ENCODE measurements at regions not wholly inside any gene's neighbourhood (a gene's known extent, or its start where the extent isn't known, plus 50 kb on each side); places are given as distances from the start of the nearest gene placed in this dataset.

GRCh38 chr5:119789406-119790117, 160.2 kb downstream of the FAM170A start:
- no peak for DNase-seq (ENCODE audit: low read depth)

GRCh38 chr5:119792161-119792799, 162.9 kb downstream of the FAM170A start:
- DNase-seq (ENCODE audit: low read depth) = no peak

GRCh38 chr5:119795768-119796167, 166.4 kb downstream of the FAM170A start:
- DNase-seq (ENCODE audit: low read depth) = peak; percentile 2

GRCh38 chr5:119801570-119801969, 172.2 kb downstream of the FAM170A start:
- DNase-seq (ENCODE audit: low read depth) = no peak

- DNase-seq (ENCODE audit: low read depth) = no peak
These were observed 178.7 kb downstream of the FAM170A start for GRCh38 chr5:119808024-119808423.

DNA sequence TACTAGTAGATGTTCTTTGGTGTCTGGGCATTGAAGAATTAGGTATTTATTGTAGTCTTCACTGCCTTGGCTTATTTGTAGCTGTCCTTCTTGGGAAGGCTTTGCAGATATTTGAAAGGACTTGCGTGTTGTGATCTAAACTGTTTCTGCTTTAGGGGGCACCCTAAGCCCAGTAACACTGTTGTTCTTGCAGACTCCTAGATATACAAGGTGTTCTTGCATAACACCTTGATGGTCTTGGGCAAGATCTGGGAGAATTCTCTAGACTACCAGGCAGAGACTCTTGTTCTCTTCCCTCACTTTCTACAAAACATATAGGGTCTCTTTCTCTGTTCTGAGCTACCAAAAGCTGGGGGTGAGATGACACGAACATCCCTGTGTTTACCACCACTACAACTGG, 179.1 kb downstream of the FAM170A start:
- DNase-seq (ENCODE audit: low read depth) = no peak

GRCh38 chr5:119810217-119810616, 180.9 kb downstream of the FAM170A start:
- no peak for DNase-seq (ENCODE audit: low read depth)

DNA sequence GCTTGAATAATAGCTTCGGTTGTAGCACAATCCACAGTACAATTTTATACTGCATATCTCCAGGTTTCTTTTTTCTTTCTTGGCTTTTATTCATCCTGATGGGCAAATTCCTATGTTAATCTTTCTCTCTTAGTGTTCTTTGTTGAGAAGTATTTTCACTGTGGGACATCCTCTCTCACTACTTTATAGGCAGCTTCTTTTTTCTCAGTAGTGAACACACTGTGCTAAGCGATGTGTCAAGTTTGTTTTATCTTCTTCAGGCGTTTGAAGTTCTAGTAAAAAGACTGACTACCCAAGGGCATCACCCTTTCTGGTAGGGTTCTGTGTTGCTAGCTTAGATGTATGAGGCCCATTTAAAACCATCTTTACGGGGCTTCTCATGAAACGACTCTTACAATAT, 182.1 kb downstream of the FAM170A start:
- no peak for DNase-seq (ENCODE audit: low read depth)

DNA sequence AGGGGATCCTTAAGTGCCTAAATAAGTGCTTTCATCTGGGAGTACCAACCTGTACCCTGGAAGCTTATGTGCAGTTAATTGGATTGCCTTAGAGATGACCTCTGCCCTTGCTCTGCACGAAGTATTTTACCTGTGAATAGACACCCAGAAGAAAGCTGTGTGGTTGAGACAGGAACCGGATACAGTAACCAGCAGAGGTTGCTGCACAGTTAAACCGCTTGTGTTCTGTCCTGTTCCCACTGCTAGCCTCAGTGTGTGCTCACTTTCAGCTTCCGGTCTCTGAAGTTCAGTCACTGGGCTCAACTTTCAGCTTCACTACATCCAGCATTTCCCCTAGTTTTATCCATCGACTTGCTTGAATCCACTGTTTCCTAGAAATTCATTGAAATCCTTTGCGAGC, 185.3 kb downstream of the FAM170A start:
- DNase-seq (ENCODE audit: low read depth) = no peak

- DNase-seq (ENCODE audit: low read depth) = no peak
These were observed 186.7 kb downstream of the FAM170A start for GRCh38 chr5:119816055-119816454.

DNA sequence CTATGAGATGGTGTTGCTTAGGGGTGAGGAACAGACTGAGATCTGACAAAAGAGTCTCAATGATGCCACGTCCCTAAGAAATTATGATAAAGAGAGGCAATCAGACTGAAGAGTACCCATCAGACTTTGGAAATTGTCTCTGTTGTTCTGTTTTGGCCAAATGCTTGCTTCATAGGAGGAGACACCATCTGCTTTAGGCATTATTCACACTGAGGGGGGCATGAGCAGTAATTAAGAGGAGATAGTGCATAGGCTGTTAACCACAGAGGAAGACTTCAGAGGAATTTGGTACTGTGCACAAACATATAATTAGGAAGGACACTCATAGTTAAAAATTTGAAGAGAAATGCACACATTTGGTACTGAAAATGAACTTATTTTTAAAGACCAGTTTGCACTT, 190.7 kb downstream of the FAM170A start:
- DNase-seq (ENCODE audit: low read depth) = no peak

DNA sequence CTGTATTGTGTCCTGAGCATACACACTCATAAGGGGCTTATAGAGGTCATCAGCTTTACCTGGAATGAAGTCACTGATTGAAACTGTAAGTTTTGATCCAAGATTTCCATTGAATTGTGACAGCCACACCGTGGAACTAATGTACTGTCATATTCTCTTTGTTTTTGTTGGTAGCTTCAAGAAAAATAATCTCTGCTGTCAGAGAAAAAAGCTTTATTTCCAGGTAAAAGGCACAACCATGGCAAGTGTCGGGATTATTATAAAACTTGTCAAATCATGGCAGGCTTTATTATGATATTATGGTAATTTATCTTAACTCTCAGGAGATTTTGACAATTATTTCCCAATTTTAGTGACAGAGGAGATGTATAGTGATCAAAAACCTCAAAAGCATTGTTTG, 191.2 kb downstream of the FAM170A start:
- DNase-seq (ENCODE audit: low read depth) = no peak

DNA sequence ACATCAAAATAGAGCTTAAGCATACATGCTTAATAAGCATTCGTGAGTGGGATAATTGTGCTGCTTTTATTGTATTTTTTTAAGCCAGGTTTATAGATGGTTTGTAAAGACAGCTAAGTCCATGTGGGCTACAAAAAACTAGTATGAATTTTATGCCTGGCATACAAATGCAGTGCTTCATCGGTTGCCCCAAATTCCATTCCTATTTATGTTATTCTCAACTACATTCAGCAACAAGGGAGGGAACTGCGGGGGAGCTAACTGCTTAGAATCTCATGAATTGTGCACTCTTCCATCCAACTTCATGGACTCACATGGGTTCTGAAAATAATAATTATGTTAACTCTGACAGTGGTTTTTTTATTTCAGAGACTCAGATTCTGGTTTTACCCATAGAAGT, 199.2 kb downstream of the FAM170A start:
- no peak for DNase-seq (ENCODE audit: low read depth)

- DNase-seq (ENCODE audit: low read depth) = no peak
These were observed 200.0 kb downstream of the FAM170A start for GRCh38 chr5:119829341-119829740.

DNA sequence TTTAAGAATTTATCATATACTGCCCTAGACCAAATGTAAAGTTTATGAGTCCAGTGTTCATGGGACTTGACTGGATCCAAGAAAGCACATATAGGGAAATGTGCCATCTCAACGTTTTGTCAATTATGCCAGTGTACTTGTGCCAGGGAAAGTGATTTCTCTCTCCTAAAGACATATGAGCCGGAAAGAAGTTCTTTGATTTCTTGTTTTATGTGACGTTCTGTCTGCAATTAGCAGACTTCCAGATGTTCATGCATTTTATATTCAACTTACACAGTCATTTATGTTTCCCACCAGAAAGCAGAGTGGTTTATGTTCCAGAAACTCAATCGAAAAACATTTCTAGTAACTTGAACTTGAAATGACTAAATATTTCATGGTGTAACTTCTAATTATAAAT, 203.8 kb downstream of the FAM170A start:
- no peak for DNase-seq (ENCODE audit: low read depth)

GRCh38 chr5:119840175-119840574, 210.8 kb downstream of the FAM170A start:
- DNase-seq (ENCODE audit: low read depth) = no peak

DNA sequence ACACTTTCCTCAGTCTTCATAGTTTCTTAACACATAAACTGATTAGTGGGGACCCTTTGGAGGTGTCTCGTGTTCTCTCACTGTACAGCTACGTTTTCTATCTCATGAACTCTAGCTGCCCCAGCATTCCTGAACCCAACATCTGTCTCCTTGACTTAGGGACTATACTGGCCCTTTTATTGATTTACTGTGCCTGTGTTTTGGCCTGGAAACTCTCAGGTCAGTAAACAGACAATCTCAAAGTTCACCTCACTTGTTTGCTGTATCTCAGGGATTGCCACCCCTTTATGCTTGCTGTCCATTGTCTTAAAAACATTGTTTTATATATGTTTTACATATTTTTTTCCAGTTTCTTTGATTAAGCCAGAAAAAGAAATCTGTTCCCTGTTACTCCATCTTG, 222.8 kb downstream of the FAM170A start:
- no peak for DNase-seq (ENCODE audit: low read depth)

GRCh38 chr5:119860463-119860862, 231.1 kb downstream of the FAM170A start:
- no peak for DNase-seq (ENCODE audit: low read depth)

DNA sequence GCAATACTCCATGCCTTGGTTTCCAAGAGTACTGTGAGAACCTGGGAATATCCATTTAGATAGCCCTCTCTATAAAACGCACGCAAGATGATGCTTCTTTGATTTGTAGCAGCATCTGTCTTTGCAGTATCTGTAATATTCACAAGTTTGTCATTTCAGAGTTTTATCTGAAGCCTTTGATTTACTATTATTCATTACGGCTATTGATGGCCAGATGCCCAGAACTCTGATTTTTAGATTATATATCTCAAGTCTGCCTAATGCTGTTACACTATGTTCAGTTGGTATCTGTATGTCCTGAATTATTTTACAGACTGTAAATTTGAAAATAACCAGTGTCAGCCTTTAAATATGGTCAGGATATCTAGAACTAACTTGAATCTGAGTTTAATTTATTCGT, 233.3 kb downstream of the FAM170A start:
- no peak for DNase-seq (ENCODE audit: low read depth)

DNA sequence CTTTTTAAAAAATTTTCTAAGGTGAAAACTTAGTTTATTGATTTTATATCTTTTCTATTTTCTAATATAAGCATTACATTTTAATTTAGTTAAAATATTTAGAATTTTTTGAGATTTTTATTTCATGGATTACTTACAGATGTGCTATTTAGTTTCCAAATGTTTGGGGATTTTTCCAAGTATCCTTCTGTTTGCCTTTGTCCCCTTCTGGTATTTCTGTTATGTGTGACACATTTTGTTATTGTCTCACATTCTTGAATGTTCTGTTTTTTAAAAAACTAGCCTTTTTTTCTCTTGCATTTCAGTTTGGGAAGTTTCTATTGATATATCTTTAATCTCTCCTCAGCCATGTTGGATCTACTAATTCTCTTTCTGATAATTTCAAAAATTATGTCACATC, 234.9 kb downstream of the FAM170A start:
- no peak for DNase-seq (ENCODE audit: low read depth)

DNA sequence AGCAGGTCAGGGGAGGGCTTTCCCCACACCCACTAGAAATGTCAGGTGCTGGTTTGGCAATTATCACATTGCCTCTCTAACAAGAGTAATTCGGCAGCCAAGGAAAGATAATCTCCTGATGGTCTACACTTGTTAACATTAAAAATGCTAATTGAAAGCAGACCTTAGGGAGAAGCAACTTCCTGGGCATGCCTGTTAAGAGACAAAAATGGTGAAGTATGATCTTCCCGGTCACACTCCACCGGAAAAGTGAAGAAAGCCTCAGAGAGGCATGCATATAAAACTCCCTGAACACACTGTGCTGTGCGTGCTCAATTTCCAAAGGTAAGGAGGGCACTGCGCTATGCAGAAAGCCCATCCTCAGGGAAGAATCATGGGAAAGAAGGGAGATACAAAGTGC, 244.3 kb downstream of the FAM170A start:
- no peak for DNase-seq (ENCODE audit: low read depth)

DNA sequence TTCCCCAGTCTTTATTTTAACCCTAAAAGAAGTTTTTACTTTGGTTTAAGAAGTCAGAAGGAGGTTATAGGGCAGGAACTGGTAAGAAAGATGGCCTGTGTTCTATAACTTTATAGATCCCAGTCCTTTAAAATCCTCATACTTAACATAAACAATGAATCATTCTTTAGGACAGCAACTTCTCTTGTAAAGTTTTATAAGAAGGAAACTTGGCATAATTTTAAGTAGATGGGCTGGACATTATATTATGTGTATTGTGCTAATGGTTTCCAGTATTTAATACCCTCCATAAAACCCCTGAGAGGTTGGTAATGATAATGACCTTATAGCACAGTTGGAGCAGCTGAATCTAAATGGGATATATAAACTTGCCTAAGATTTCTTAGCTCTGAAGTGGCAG, 247.2 kb downstream of the FAM170A start:
- no peak for DNase-seq (ENCODE audit: low read depth)

GRCh38 chr5:119878712-119879111, 249.4 kb downstream of the FAM170A start:
- no peak for DNase-seq (ENCODE audit: low read depth)

DNA sequence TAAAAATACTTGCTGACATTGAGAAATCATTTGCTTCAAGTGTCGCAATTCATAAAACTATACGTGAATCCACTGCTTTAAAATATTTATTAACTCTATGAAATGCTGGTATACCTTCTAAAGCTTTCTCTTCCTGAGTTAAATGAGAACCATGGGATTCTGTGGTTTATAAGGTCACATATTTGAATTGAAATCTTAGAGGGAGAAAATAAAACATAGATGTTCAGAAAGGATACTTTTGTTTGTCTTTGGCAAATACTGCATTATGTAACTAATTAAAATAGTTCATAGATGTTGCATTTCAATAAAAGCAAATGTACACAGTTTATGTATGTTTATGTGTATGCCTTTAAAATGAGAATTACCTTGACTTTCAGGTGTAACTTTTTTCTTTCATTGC, 250.1 kb downstream of the FAM170A start:
- no peak for DNase-seq (ENCODE audit: low read depth)
